Astrocyte of the cerebellum (primary cell): ENCODE measurements at regions not wholly inside any gene's neighbourhood (a gene's known extent, or its start where the extent isn't known, plus 50 kb on each side); places are given as distances from the start of the nearest gene placed in this dataset.

Source experiments
- DNase-seq: peaks from one replicate; pipeline ENCODE4 v3.0.0-alpha.2; 2011; ENCODE audit warnings: low read depth
- H3K4me3 ChIP-seq: 2 replicates; pipeline ENCODE4 v1.5.1; 2011; ENCODE audit warnings: mild to moderate bottlenecking, low read depth, low read length, moderate library complexity
- in situ Hi-C: cut with HindIII; loops from 2 replicates; pipeline ENCODE4 v1.10.0; 2017; ENCODE audit warnings: low sequenced_read_pairs
- TF ChIP-seq, protein P1 (sequence below): IDR thresholded peaks from 2 replicates; pipeline ENCODE4 v1.5.1; 2012; ENCODE audit warnings: low read length, low read depth, moderate library complexity, mild to moderate bottlenecking; ENCODE audit errors: missing control alignments

DNA sequence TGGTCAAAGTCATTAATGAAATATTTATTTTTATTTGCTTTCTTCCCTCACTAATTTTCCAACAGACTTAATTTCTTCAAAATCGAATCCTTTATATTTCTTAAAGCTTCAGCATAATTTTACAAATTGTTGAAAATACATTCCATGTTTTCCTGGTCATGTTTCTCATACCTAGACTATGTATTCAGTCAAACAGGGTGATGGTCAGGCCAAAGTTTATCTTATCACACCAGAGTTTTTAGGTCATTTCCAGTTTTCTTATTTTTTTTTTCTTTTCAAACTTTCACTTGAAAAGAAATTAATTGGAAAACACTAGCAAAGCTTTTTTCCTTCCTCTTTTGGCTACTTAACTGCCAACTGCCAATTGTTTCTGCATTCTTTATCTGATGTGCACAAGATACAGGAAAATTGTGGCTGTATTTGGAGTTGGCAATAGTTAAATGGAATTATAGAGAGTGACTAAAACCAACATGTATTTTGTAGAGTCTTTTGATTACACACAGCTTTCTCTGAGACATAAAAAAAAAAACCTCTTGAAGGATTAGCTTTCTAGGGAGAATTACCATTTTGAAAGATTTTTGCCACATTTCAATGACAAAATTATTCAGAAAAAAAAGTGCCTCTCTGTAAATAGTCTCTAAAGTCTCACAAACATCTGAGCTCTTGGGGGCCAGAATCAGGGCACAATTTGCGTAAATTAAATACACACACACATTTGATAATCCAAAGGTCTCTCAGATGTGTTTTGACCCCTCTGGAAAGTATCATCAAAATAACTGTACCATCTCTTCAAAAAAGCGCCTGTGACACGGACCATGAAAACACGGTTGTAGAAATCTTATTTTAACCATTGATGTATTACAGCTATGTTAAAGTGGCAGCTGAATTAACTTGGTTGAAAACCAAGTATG lies 603.2 kb upstream of the KCNMB2 start:
- H3K4me3 ChIP-seq = no peak overlapping the region
- TF ChIP-seq, protein P1, sequence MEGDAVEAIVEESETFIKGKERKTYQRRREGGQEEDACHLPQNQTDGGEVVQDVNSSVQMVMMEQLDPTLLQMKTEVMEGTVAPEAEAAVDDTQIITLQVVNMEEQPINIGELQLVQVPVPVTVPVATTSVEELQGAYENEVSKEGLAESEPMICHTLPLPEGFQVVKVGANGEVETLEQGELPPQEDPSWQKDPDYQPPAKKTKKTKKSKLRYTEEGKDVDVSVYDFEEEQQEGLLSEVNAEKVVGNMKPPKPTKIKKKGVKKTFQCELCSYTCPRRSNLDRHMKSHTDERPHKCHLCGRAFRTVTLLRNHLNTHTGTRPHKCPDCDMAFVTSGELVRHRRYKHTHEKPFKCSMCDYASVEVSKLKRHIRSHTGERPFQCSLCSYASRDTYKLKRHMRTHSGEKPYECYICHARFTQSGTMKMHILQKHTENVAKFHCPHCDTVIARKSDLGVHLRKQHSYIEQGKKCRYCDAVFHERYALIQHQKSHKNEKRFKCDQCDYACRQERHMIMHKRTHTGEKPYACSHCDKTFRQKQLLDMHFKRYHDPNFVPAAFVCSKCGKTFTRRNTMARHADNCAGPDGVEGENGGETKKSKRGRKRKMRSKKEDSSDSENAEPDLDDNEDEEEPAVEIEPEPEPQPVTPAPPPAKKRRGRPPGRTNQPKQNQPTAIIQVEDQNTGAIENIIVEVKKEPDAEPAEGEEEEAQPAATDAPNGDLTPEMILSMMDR = no peak
- in situ Hi-C loops = no loop called here
- DNase-seq = peak; percentile 29

DNA sequence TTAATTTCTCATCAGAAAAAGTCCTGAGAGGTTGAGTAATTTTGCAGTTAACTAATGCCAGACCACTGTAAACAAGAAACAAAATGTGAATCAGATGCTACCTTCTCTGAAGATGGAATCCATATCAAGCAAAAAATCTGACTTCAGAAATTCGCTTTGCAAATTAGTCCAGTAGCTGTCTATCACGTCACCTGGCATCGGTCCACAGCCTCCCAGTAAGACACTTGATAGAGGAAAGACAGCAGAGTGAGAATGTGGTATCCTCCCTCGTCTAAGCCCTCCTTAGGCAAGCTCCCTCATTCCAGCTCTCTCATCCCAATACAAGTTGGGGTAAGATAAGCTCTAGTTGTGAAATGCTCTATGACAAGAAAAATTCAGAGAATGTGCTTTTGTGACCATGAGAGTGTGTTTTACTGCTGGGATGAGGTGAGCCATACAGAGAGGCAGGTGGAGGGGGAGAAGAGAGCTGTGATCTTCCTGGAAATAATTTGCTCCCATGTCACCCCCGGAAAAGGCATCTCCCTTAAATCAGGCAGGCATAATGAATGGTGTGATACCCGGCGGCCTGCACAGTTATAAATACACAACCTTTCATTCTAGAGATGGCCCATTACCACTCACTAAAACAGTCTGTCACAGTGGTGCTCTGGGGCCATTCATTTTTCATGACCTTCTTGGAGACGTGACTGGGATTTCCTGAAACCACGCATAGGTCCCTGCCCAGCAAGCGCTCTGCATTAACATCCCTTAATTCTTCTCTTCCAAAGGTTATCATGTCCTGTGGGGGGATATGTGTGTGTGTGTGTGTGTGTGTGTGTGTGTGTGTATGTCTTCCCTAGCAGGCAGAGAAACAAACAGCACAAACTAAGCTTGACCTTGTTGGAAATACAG lies 602.0 kb upstream of the KCNMB2 start:
- TF ChIP-seq, protein P1 = no peak
- peak; percentile 24 for DNase-seq
- H3K4me3 ChIP-seq = no peak overlapping the region
- in situ Hi-C loops = no loop called here

DNA sequence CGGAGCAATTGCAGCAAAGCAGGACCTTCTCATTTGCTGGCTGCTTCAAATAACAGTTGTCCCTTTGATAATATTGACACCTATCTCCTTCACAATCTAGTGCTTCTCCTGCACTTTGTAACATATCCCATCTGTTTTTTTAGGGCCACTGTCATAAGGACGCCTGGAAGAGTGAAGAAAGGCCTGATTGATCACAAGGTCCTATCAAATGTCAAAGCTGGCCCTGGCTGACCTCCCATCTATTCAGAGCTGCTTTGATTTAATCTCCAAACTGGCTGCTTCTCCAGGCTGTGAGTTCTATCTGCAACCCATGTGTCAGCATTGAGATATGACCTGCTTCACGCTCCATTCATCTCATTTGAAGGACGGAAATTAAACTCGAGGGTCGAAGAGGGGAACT lies 601.2 kb upstream of the KCNMB2 start:
- in situ Hi-C loops = no loop called here
- TF ChIP-seq, protein P1 = no peak
- H3K4me3 ChIP-seq = no peak overlapping the region
- DNase-seq = no peak

DNA sequence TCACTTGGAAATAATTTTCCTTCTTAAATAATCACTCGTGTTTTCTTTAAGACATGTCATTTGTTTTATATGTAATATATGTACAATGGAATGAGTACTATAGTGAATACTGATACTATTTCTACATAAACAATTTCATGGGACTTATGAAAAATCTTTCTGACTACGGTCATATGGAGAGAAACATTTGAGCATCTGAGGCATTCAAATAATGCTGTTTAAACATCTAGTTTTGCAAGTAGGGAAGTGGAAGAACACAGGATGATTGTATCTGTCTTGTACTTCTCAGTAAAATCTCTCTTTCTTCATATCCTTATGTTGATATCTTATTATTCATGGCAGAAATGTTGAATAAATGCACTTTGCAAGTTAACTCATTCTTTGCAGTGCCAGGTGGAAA lies 599.5 kb upstream of the KCNMB2 start:
- no peak for DNase-seq
- in situ Hi-C loops = no loop called here
- TF ChIP-seq, protein P1 = no peak
- no peak overlapping the region for H3K4me3 ChIP-seq

DNA sequence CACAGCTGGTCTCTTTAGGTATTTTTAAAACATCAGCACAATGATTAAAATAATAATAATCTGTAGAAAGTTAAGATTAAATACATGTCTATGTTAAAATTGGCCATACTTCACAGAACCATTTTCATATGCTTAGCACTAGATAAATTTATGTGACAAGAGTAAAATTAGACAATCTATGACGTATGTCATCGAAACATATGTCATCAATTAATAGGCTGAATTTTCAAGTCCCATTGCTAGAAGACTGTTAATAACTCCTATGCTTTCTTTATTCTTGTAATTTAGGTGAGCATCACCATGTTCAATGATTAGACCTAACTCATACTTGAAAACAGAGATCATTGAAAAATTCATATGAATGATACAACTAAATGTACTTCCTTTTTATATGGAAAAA lies 593.3 kb upstream of the KCNMB2 start:
- in situ Hi-C loops = no loop called here
- H3K4me3 ChIP-seq = no peak overlapping the region
- TF ChIP-seq, protein P1 = no peak
- DNase-seq = no peak

DNA sequence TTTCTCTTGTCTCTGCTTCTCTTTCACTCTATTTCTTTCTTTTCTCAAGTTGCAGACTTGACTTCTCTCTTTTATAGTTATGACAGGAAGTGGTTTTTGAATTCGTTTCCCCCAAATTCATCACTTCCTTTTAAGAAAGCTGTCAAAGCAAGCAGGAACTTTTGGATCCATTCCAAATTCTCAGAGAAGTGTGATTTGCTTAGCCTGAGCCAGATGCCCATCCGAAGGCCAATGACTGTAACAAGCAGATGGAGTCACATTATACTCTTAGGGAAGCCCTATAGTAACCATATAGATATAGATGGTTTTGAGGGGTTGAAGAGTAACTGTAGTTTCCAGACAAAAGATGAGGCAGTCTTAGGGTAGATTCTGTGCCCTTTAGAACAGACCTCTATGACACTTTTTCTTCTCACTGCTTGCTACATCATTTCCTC lies 592.0 kb upstream of the KCNMB2 start:
- TF ChIP-seq, protein P1 = no peak
- no peak for DNase-seq
- no peak overlapping the region for H3K4me3 ChIP-seq
- in situ Hi-C loops = no loop called here
